H9 (cell line): ENCODE measurements at regions not wholly inside any gene's neighbourhood (a gene's known extent, or its start where the extent isn't known, plus 50 kb on each side); places are given as distances from the start of the nearest gene placed in this dataset.

ENCODE experiments used
- DNase-seq: peaks from one replicate; pipeline ENCODE4 v3.0.0-alpha.2; 2017
- H2AFZ ChIP-seq: one replicate; pipeline ENCODE4 v1.6.1; 2013; ENCODE audit warnings: mild to moderate bottlenecking, low read length, control low read depth, moderate library complexity
- H2AK5ac ChIP-seq: 2 replicates; pipeline ENCODE4 v1.6.1; 2013; ENCODE audit warnings: low read length, control low read depth, mixed read lengths; ENCODE audit not compliant: insufficient read length
- H2BK120ac ChIP-seq: one replicate; pipeline ENCODE4 v1.6.1; 2013; ENCODE audit warnings: low read depth, mild to moderate bottlenecking, low read length, control low read depth, inconsistent platforms; ENCODE audit not compliant: poor library complexity, severe bottlenecking
- H2BK12ac ChIP-seq: 2 replicates; pipeline ENCODE4 v1.6.1; 2013; ENCODE audit warnings: low read length, control low read depth, mixed read lengths, low read depth; ENCODE audit not compliant: insufficient read length
- H2BK15ac ChIP-seq: 2 replicates; pipeline ENCODE4 v1.6.1; 2013; ENCODE audit warnings: low read depth, low read length, control low read depth
- H2BK20ac ChIP-seq: one replicate; pipeline ENCODE4 v1.6.1; 2013; ENCODE audit warnings: low read depth, mild to moderate bottlenecking, low read length, control low read depth, inconsistent platforms; ENCODE audit not compliant: poor library complexity, severe bottlenecking
- H2BK5ac ChIP-seq: 2 replicates; pipeline ENCODE4 v1.6.1; 2013; ENCODE audit warnings: low read length, control low read depth, mixed read lengths; ENCODE audit not compliant: insufficient read length
- H3K14ac ChIP-seq: 2 replicates; pipeline ENCODE4 v1.6.1; 2013; ENCODE audit warnings: low read length, control low read depth; ENCODE audit not compliant: insufficient read depth
- H3K18ac ChIP-seq: 2 replicates; pipeline ENCODE4 v1.6.1; 2013; ENCODE audit warnings: low read depth, mild to moderate bottlenecking, mixed read lengths, low read length, control low read depth; ENCODE audit not compliant: insufficient read length
- H3K23ac ChIP-seq: 2 replicates; pipeline ENCODE4 v1.6.1; 2013; ENCODE audit warnings: low read length, control low read depth, mixed read lengths, low read depth; ENCODE audit not compliant: insufficient read length
- H3K23me2 ChIP-seq: 2 replicates; pipeline ENCODE4 v1.6.1; 2013; ENCODE audit warnings: low read depth, mild to moderate bottlenecking, mixed read lengths, low read length, control low read depth; ENCODE audit not compliant: insufficient read length, poor library complexity, severe bottlenecking
- H3K27ac ChIP-seq: 2 replicates; pipeline ENCODE4 v1.5.1; 2013; ENCODE audit warnings: low read length, control low read depth, mixed read lengths, low read depth; ENCODE audit not compliant: insufficient read length
- H3K27me3 ChIP-seq: 2 replicates; pipeline ENCODE4 v1.6.1; 2013; ENCODE audit warnings: low read length, control low read depth, inconsistent platforms; ENCODE audit not compliant: insufficient read depth
- H3K4ac ChIP-seq: 2 replicates; pipeline ENCODE4 v1.6.1; 2013; ENCODE audit warnings: low read depth, mild to moderate bottlenecking, control low read depth, inconsistent platforms, low read length, moderate library complexity
- H3K4me1 ChIP-seq: 2 replicates; pipeline ENCODE4 v1.6.1; 2013; ENCODE audit warnings: low read length, control low read depth, inconsistent platforms; ENCODE audit not compliant: insufficient read depth
- H3K4me2 ChIP-seq: 2 replicates; pipeline ENCODE4 v1.6.1; 2013; ENCODE audit warnings: low read length, control low read depth, mixed read lengths; ENCODE audit not compliant: insufficient read length, insufficient read depth
- H3K56ac ChIP-seq: 2 replicates; pipeline ENCODE4 v1.6.1; 2013; ENCODE audit warnings: low read depth, mild to moderate bottlenecking, mixed read lengths, low read length, control low read depth; ENCODE audit not compliant: insufficient read length
- H3K79me1 ChIP-seq: 2 replicates; pipeline ENCODE4 v1.6.1; 2013; ENCODE audit warnings: low read depth, mild to moderate bottlenecking, moderate library complexity, low read length, control low read depth, inconsistent platforms; ENCODE audit not compliant: insufficient read depth, poor library complexity, severe bottlenecking
- H3K79me2 ChIP-seq: 2 replicates; pipeline ENCODE4 v1.6.1; 2013; ENCODE audit warnings: low read length, control low read depth, inconsistent platforms; ENCODE audit not compliant: insufficient read depth
- H3K9ac ChIP-seq: 2 replicates; pipeline ENCODE4 v1.6.1; 2013; ENCODE audit warnings: low read length, control low read depth, mixed read lengths; ENCODE audit not compliant: insufficient read length; ENCODE audit errors: extremely low read depth
- H3K9me3 ChIP-seq: one replicate; pipeline ENCODE4 v1.6.1; 2013; ENCODE audit warnings: low read depth, low read length, inconsistent platforms; ENCODE audit not compliant: control insufficient read depth
- H3T11ph ChIP-seq: one replicate; pipeline ENCODE4 v1.6.1; 2013; ENCODE audit warnings: mild to moderate bottlenecking, low read length, control low read depth, inconsistent platforms
- H4K20me1 ChIP-seq: one replicate; pipeline ENCODE4 v1.6.1; 2013; ENCODE audit not compliant: control insufficient read depth, insufficient read length, insufficient read depth
- H4K5ac ChIP-seq: 2 replicates; pipeline ENCODE4 v1.6.1; 2013; ENCODE audit warnings: low read depth, mild to moderate bottlenecking, mixed read lengths, low read length, control low read depth; ENCODE audit not compliant: insufficient read length
- H4K8ac ChIP-seq: replicated peaks from 2 replicates; pipeline ENCODE4 v1.6.1; 2013; ENCODE audit warnings: low read length, control low read depth, mixed read lengths, low read depth; ENCODE audit not compliant: insufficient read length
- H4K91ac ChIP-seq: 2 replicates; pipeline ENCODE4 v1.6.1; 2013; ENCODE audit warnings: low read depth, mild to moderate bottlenecking, moderate library complexity, mixed read lengths, low read length, control low read depth; ENCODE audit not compliant: insufficient read length
- H3K27ac Mint-ChIP-seq, 3 experiments: 2 replicates in 2 of 3; 3 replicates in 1 of 3; pipeline ENCODE4 v1.8.0; 2020 to 2021; ENCODE audit warnings: mixed read lengths in 3 of 3, mild to moderate bottlenecking in 1 of 3, moderate library complexity in 1 of 3
- H3K27me3 Mint-ChIP-seq: 2 replicates; pipeline ENCODE4 v1.8.0; 2021; ENCODE audit warnings: low read depth, mild to moderate bottlenecking, moderate library complexity, mixed read lengths
- H3K36me3 Mint-ChIP-seq, 3 experiments: 2 replicates in 2 of 3; 3 replicates in 1 of 3; pipeline ENCODE4 v1.8.0; 2020 to 2021; ENCODE audit warnings: low read depth in 3 of 3, mixed read lengths in 3 of 3; ENCODE audit not compliant: insufficient read depth in 1 of 3
- H3K4me1 Mint-ChIP-seq, 2 experiments: 2 replicates each; pipeline ENCODE4 v1.8.0; 2020; ENCODE audit warnings: mixed read lengths in 2 of 2
- H3K4me3 Mint-ChIP-seq, 2 experiments: 2 replicates in 1 of 2; 3 replicates in 1 of 2; pipeline ENCODE4 v1.8.0; 2020 to 2021; ENCODE audit warnings: mild to moderate bottlenecking in 2 of 2, mixed read lengths in 2 of 2, moderate library complexity in 1 of 2
- H3K9me3 Mint-ChIP-seq, 2 experiments: 2 replicates in 1 of 2; 3 replicates in 1 of 2; pipeline ENCODE4 v1.8.0; 2020; ENCODE audit warnings: mild to moderate bottlenecking in 2 of 2, mixed read lengths in 2 of 2, moderate library complexity in 1 of 2
- WGBS: extraction: QIAGEN DNeasy Blood & Tissue Kit; methylation state at CpG from one replicate; pipeline ENCODE4 v1.1.7; 2013; ENCODE audit warnings: missing lambda C conversion rate, low lambda C conversion rate, mixed read lengths; ENCODE audit not compliant: insufficient read length; ENCODE audit errors: extremely low coverage; 5-methylcytosine and 5-hydroxymethylcytosine counted together
- TF ChIP-seq, protein P1 (sequence below): fragments of 200-600 bp; sonication (generic); conservative IDR thresholded peaks from 3 replicates; pipeline ENCODE4 v1.8.0; 2021; ENCODE audit warnings: antibody characterized with exemption, mild to moderate bottlenecking

GRCh38 chr20:19949195-19949867, 67.8 kb upstream of the NAA20 start:
- Mint-ChIP-seq H3K4me3 (no peak overlapping the region), H3K27me3 (no peaks in the 10 kb centered on the region), H3K4me1 (peaks cover 0 to 4% of the 10 kb centered on the region in 2 experiments; a peak in 1 of 4 replicates), H3K27ac (no peak overlapping the region; a peak in 1 of 7 replicates), H3K9me3 (no peaks in the 10 kb centered on the region), H3K36me3 (no peaks in the 10 kb centered on the region)
- no peaks in the 10 kb centered on the region for H3K23me2 ChIP-seq
- DNase-seq: no peak
- H4K20me1 ChIP-seq: no peaks in the 10 kb centered on the region
- H4K91ac ChIP-seq: no peak overlapping the region
- H2BK5ac ChIP-seq: no peak overlapping the region
- no peaks in the 10 kb centered on the region; the same call in 1 of the 2 replicates for H3K27me3 ChIP-seq
- no peaks in the 10 kb centered on the region for H3K79me1 ChIP-seq
- no peak overlapping the region for H2BK15ac ChIP-seq
- H3K18ac ChIP-seq: no peak overlapping the region
- H2BK20ac ChIP-seq: no peak overlapping the region
- H4K8ac ChIP-seq: no peak overlapping the region
- H2AFZ ChIP-seq: no peak overlapping the region
- H4K5ac ChIP-seq: no peak overlapping the region
- no peak overlapping the region for H3K9ac ChIP-seq
- no peak overlapping the region for H2AK5ac ChIP-seq
- no peak overlapping the region for H3K56ac ChIP-seq
- H3K4me2 ChIP-seq: no peak overlapping the region
- no peaks in the 10 kb centered on the region for H3K79me2 ChIP-seq
- WGBS: no CpG with 5 or more reads among the region's 10 CpGs
- H3K23ac ChIP-seq: no peak overlapping the region
- H3K4ac ChIP-seq: no peak overlapping the region
- H2BK120ac ChIP-seq: no peak overlapping the region
- no peak overlapping the region for H3K14ac ChIP-seq
- H2BK12ac ChIP-seq: no peak overlapping the region
- H3T11ph ChIP-seq: no peak overlapping the region
- TF ChIP-seq, protein P1, sequence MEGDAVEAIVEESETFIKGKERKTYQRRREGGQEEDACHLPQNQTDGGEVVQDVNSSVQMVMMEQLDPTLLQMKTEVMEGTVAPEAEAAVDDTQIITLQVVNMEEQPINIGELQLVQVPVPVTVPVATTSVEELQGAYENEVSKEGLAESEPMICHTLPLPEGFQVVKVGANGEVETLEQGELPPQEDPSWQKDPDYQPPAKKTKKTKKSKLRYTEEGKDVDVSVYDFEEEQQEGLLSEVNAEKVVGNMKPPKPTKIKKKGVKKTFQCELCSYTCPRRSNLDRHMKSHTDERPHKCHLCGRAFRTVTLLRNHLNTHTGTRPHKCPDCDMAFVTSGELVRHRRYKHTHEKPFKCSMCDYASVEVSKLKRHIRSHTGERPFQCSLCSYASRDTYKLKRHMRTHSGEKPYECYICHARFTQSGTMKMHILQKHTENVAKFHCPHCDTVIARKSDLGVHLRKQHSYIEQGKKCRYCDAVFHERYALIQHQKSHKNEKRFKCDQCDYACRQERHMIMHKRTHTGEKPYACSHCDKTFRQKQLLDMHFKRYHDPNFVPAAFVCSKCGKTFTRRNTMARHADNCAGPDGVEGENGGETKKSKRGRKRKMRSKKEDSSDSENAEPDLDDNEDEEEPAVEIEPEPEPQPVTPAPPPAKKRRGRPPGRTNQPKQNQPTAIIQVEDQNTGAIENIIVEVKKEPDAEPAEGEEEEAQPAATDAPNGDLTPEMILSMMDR: no peak
- H3K9me3 ChIP-seq: no peaks in the 10 kb centered on the region
- no peaks in the 10 kb centered on the region; the same call in 1 of the 2 replicates for H3K4me1 ChIP-seq
- no peak overlapping the region for H3K27ac ChIP-seq
